OCI-LY1 (cell line): ENCODE measurements at regions not wholly inside any gene's neighbourhood (a gene's known extent, or its start where the extent isn't known, plus 50 kb on each side); places are given as distances from the start of the nearest gene placed in this dataset.

Source experiments
- H2AFZ ChIP-seq: fragments of 200-600 bp; sonication (generic), shearing (Covaris generic); 2 replicates; pipeline ENCODE4 v1.6.0; 2014; ENCODE audit warnings: antibody characterized with exemption, mild to moderate bottlenecking, low read length
- H3F3A ChIP-seq: fragments of 200-600 bp; sonication (generic), shearing (Covaris generic); 2 replicates; pipeline ENCODE4 v1.6.0; 2014; ENCODE audit warnings: mild to moderate bottlenecking, antibody characterized with exemption, low read length, moderate library complexity; ENCODE audit not compliant: insufficient read depth
- H3K27ac ChIP-seq: fragments of 200-600 bp; sonication (generic); 2 replicates; pipeline ENCODE4 v1.5.1; 2014; ENCODE audit warnings: low read length, mixed run types, mild to moderate bottlenecking, low read depth; ENCODE audit not compliant: poor library complexity, severe bottlenecking
- H3K27me3 ChIP-seq: fragments of 200-600 bp; sonication (generic); 2 replicates; pipeline ENCODE4 v1.6.0; 2014; ENCODE audit warnings: antibody characterized with exemption, mild to moderate bottlenecking, low read length, moderate library complexity; ENCODE audit not compliant: insufficient read depth
- H3K36me3 ChIP-seq: fragments of 200-600 bp; sonication (generic); 2 replicates; pipeline ENCODE4 v1.6.1; 2014; ENCODE audit warnings: mild to moderate bottlenecking, antibody characterized with exemption, low read length, moderate library complexity, mixed read lengths; ENCODE audit not compliant: insufficient read depth
- H3K4me1 ChIP-seq: fragments of 200-600 bp; sonication (generic); 2 replicates; pipeline ENCODE4 v1.5.1; 2014; ENCODE audit warnings: mild to moderate bottlenecking, low read length, moderate library complexity; ENCODE audit not compliant: insufficient read depth, severe bottlenecking
- H3K4me2 ChIP-seq: fragments of 200-600 bp; sonication (generic), shearing (Covaris generic); 2 replicates; pipeline ENCODE4 v1.6.1; 2014; ENCODE audit warnings: low read length
- H3K4me3 ChIP-seq: fragments of 200-600 bp; sonication (generic); 2 replicates; pipeline ENCODE4 v1.5.1; 2014; ENCODE audit warnings: low read length, low read depth, mild to moderate bottlenecking, mixed read lengths; ENCODE audit not compliant: poor library complexity, severe bottlenecking
- H3K79me2 ChIP-seq: fragments of 200-600 bp; shearing (Covaris generic); 2 replicates; pipeline ENCODE4 v1.6.1; 2016; ENCODE audit warnings: mixed run types, low read length, mixed read lengths; ENCODE audit not compliant: insufficient read depth
- H3K9ac ChIP-seq: fragments of 200-600 bp; sonication (generic), shearing (Covaris generic); 2 replicates; pipeline ENCODE4 v1.6.1; 2014; ENCODE audit warnings: mild to moderate bottlenecking, low read length, mixed read lengths
- H3K9me2 ChIP-seq: fragments of 200-600 bp; sonication (generic), shearing (Covaris generic); 2 replicates; pipeline ENCODE4 v1.6.1; 2014; ENCODE audit warnings: low read depth, mild to moderate bottlenecking, low read length, mixed read lengths
- H3K9me3 ChIP-seq: fragments of 200-600 bp; shearing (Covaris generic); 2 replicates; pipeline ENCODE4 v1.6.1; 2014; ENCODE audit warnings: low read length, mixed read lengths
- H4K20me1 ChIP-seq: fragments of 200-600 bp; sonication (generic), shearing (Covaris generic); 2 replicates; pipeline ENCODE4 v1.6.0; 2016; ENCODE audit warnings: mild to moderate bottlenecking, low read length; ENCODE audit not compliant: insufficient read depth
- CTCF ChIP-seq: fragments of 200-600 bp; sonication (generic), shearing (Covaris generic); IDR thresholded peaks from 2 replicates; pipeline ENCODE4 v1.5.1; 2017; ENCODE audit warnings: mild to moderate bottlenecking, antibody characterized with exemption, low read length, moderate library complexity, mixed read lengths
- EZH2 ChIP-seq: fragments of 200-600 bp; sonication (generic), shearing (Covaris generic); IDR thresholded peaks from 2 replicates; pipeline ENCODE4 v1.8.0; 2017; ENCODE audit warnings: borderline replicate concordance, mixed run types, mild to moderate bottlenecking, antibody characterized with exemption, low read length, moderate library complexity, mixed read lengths

- Histone ChIP-seq H3K4me3 (no peak overlapping the region), H3F3A (no peaks in the 10 kb centered on the region), H3K9me2 (no peaks in the 10 kb centered on the region), H3K27me3 (no peaks in the 10 kb centered on the region), H3K36me3 (no peaks in the 10 kb centered on the region), H2AFZ (no peak overlapping the region), H3K9ac (no peak overlapping the region), H3K79me2 (no peaks in the 10 kb centered on the region), H4K20me1 (no peaks in the 10 kb centered on the region), H3K4me2 (no peak overlapping the region), H3K4me1 (no peaks in the 10 kb centered on the region), H3K27ac (no peak overlapping the region), H3K9me3 (no peaks in the 10 kb centered on the region)
- TF ChIP-seq CTCF (no peak), EZH2 (no peak)
These were observed 262.5 kb upstream of the CAND1 start for GRCh38 chr12:67006610-67007009.

GRCh38 chr12:67014642-67015041, 254.5 kb upstream of the CAND1 start:
- H3K79me2 ChIP-seq, result no peaks in the 10 kb centered on the region
- H3K27me3 ChIP-seq, result no peaks in the 10 kb centered on the region
- no peak for TF ChIP-seq EZH2
- TF ChIP-seq CTCF, result no peak
- no peak overlapping the region for H3K4me3 ChIP-seq
- H3K9me2 ChIP-seq, result no peaks in the 10 kb centered on the region
- no peaks in the 10 kb centered on the region for H3K9me3 ChIP-seq
- H3K9ac ChIP-seq, result no peak overlapping the region
- H3K27ac ChIP-seq, result no peak overlapping the region
- no peaks in the 10 kb centered on the region for H4K20me1 ChIP-seq
- no peaks in the 10 kb centered on the region for H3K4me1 ChIP-seq
- H3F3A ChIP-seq, result no peaks in the 10 kb centered on the region
- no peak overlapping the region for H3K4me2 ChIP-seq
- H3K36me3 ChIP-seq, result no peaks in the 10 kb centered on the region
- no peak overlapping the region for H2AFZ ChIP-seq

GRCh38 chr12:67018105-67018504, 251.1 kb upstream of the CAND1 start:
- no peak for TF ChIP-seq EZH2
- Histone ChIP-seq H2AFZ (no peak overlapping the region), H3K36me3 (no peaks in the 10 kb centered on the region), H3K9me3 (no peaks in the 10 kb centered on the region), H3K4me2 (no peak overlapping the region), H3K27ac (no peak overlapping the region), H3K9ac (no peak overlapping the region), H3F3A (no peaks in the 10 kb centered on the region), H3K79me2 (no peaks in the 10 kb centered on the region), H3K27me3 (no peaks in the 10 kb centered on the region), H3K9me2 (no peaks in the 10 kb centered on the region), H3K4me3 (no peak overlapping the region), H4K20me1 (no peaks in the 10 kb centered on the region), H3K4me1 (no peaks in the 10 kb centered on the region)

- Histone ChIP-seq H3K4me2 (no peak overlapping the region), H3K4me3 (no peak overlapping the region), H3F3A (no peaks in the 10 kb centered on the region), H2AFZ (no peak overlapping the region), H3K4me1 (no peaks in the 10 kb centered on the region), H3K79me2 (no peaks in the 10 kb centered on the region), H3K36me3 (no peaks in the 10 kb centered on the region), H3K9ac (no peak overlapping the region), H3K9me2 (no peaks in the 10 kb centered on the region), H3K27ac (no peak overlapping the region), H4K20me1 (no peaks in the 10 kb centered on the region), H3K27me3 (no peaks in the 10 kb centered on the region), H3K9me3 (no peaks in the 10 kb centered on the region)
- TF ChIP-seq CTCF (no peak), EZH2 (no peak)
These were observed 250.1 kb upstream of the CAND1 start for GRCh38 chr12:67019070-67019469.
